Tibial nerve (tissue), 4 donors: ENCODE measurements at regions not wholly inside any gene's neighbourhood (a gene's known extent, or its start where the extent isn't known, plus 50 kb on each side); places are given as distances from the start of the nearest gene placed in this dataset.

ENCODE experiments used
- DNase-seq, 2 donors: peaks; one replicate each; pipeline ENCODE4 v3.0.0-alpha.2; 2019; ENCODE audit warnings: low spot score in 2 of 2
- H3K27ac ChIP-seq, 4 donors: fragments of 200-600 bp; sonication (generic) in 3 of 4; one replicate each; pipeline ENCODE4 v1.5.1; 2017 to 2019; ENCODE audit warnings: mild to moderate bottlenecking in 1 of 4
- H3K27me3 ChIP-seq, 2 donors: fragments of 200-600 bp; sonication (generic) in 1 of 2; one replicate each; pipeline versions ENCODE4 v1.5.1 to v1.6.0; 2017 to 2019
- H3K36me3 ChIP-seq, 3 donors: fragments of 200-600 bp; sonication (generic); one replicate each; pipeline ENCODE4 v1.5.1; 2018 to 2019
- H3K4me1 ChIP-seq, 4 donors: fragments of 200-600 bp; sonication (generic) in 3 of 4; one replicate each; pipeline ENCODE4 v1.5.1; 2017 to 2019
- H3K4me3 ChIP-seq, 4 donors: fragments of 200-600 bp; sonication (generic) in 3 of 4; one replicate each; pipeline ENCODE4 v1.5.1; 2017 to 2019; ENCODE audit warnings: mild to moderate bottlenecking in 1 of 4, moderate library complexity in 1 of 4
- H3K9me3 ChIP-seq, 4 donors: fragments of 200-600 bp; sonication (generic) in 3 of 4; one replicate each; pipeline ENCODE4 v1.5.1; 2017 to 2019
- EP300 ChIP-seq, 2 donors: sonication (generic); formaldehyde crosslinking; IDR thresholded peaks; one replicate each; pipeline ENCODE4 v1.6.1; 2017; ENCODE audit warnings: antibody characterized with exemption in 2 of 2, mild to moderate bottlenecking in 1 of 2
- POLR2A ChIP-seq, 2 donors: fragments of 450-650 bp; IDR thresholded peaks; one replicate each; pipeline ENCODE4 v1.6.1; 2017; ENCODE audit warnings: antibody characterized with exemption in 2 of 2, mild to moderate bottlenecking in 2 of 2, moderate library complexity in 2 of 2
- whole genome bisulfite sequencing, 2 donors: methylation state at CpG; one replicate each; pipeline ENCODE4 v1.1.5; 2018; 5-methylcytosine and 5-hydroxymethylcytosine counted together
- TF ChIP-seq, protein P1 (sequence below), 5 experiments: fragments of 200-600 bp in 3 of 5; fragments of 450-650 bp in 2 of 5; sonication (generic) in 3 of 5; IDR thresholded peaks; one replicate each; pipeline ENCODE4 v1.5.1; 2016 to 2019; ENCODE audit warnings: antibody characterized with exemption in 5 of 5, mild to moderate bottlenecking in 3 of 5, moderate library complexity in 2 of 5

DNA sequence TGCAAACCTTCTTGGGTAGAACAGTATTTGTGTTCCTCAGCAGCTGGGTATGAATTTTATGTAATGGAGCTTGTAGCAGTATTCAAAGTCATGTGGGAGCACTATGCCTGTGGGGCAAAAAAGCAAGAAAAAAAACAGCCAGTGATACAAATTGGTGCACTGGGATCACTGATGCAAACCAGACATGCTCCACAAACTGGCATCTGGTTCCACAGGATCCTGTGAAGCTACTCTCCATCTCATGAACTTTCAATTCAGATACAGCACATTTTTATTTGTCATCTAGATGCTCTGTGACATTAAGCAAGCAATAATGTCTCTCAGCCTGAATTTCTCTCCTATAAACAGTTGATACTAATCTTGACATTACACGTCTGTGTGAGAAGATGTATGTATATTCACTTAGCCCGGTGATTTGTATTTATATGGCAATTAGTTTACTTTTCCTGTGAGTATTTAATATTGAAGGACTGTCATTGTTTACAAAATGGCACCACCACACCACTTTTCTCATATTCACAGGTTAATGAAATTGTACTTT is 208.5 kb upstream of the GRIA4 start:
- TF ChIP-seq, protein P1, sequence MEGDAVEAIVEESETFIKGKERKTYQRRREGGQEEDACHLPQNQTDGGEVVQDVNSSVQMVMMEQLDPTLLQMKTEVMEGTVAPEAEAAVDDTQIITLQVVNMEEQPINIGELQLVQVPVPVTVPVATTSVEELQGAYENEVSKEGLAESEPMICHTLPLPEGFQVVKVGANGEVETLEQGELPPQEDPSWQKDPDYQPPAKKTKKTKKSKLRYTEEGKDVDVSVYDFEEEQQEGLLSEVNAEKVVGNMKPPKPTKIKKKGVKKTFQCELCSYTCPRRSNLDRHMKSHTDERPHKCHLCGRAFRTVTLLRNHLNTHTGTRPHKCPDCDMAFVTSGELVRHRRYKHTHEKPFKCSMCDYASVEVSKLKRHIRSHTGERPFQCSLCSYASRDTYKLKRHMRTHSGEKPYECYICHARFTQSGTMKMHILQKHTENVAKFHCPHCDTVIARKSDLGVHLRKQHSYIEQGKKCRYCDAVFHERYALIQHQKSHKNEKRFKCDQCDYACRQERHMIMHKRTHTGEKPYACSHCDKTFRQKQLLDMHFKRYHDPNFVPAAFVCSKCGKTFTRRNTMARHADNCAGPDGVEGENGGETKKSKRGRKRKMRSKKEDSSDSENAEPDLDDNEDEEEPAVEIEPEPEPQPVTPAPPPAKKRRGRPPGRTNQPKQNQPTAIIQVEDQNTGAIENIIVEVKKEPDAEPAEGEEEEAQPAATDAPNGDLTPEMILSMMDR (IDR thresholded peaks at IDR 0.05) = no peak
- TF ChIP-seq POLR2A (IDR thresholded peaks at IDR 0.05) (no peak), EP300 (IDR thresholded peaks at IDR 0.05) (no peak)
- Histone ChIP-seq H3K36me3 (no peaks in the 10 kb centered on the region), H3K9me3 (no peaks in the 10 kb centered on the region), H3K27ac (no peak overlapping the region), H3K27me3 (no peaks in the 10 kb centered on the region), H3K4me3 (no peak overlapping the region), H3K4me1 (no peaks in the 10 kb centered on the region)
- no peak for DNase-seq
- WGBS, 2 donors = 80 to 87% methylated on average over 2 of the region's 2 CpGs

DNA sequence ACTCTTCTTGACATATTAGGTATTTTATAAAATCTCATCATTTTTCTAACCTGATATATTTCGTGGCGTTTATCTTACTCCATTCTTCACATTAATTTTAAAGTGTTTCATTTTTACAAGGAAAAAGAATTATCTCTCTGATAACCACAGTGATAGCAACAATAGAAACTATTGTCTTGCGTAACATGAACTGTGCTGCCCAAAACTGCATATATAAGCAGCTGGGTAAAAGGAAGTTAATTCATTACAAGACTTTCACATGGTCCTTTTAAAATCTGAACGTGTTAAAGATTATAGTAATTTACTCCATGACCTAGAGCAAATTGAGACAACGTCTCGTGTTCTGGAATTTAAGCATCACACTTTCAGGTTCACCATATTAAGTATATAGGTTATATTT is 210.4 kb upstream of the GRIA4 start:
- no peaks in the 10 kb centered on the region for H3K9me3 ChIP-seq
- TF ChIP-seq EP300 (IDR thresholded peaks at IDR 0.05) = no peak
- TF ChIP-seq, protein P1 (IDR thresholded peaks at IDR 0.05) = no peak
- no peak for TF ChIP-seq POLR2A (IDR thresholded peaks at IDR 0.05)
- H3K4me3 ChIP-seq = no peak overlapping the region
- H3K27me3 ChIP-seq = no peaks in the 10 kb centered on the region
- no peak for DNase-seq
- no peak overlapping the region for H3K27ac ChIP-seq
- no peaks in the 10 kb centered on the region for H3K36me3 ChIP-seq
- no peaks in the 10 kb centered on the region for H3K4me1 ChIP-seq
- WGBS, 2 donors = 34 to 37% methylated on average over 6 of the region's 6 CpGs

DNA sequence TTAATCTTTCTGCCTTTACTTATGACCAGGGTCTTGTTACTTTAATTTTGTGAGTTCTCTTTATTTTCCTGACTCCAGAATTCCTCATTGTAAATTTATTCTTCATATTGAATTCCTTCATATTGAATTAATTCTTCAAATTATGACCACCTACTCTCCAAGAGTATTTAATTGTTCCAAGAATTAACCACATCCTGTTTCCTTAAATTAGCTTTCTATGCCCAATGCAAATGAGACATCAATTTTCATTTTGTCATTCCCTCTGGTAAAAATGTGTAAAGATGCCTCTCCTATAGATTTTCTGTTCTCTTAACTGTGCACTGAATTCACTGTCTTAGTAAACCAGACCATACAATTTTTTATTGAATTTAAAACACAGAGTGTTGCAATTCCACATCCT is 211.2 kb upstream of the GRIA4 start:
- DNase-seq = no peak
- Histone ChIP-seq H3K36me3 (no peaks in the 10 kb centered on the region), H3K4me3 (no peak overlapping the region), H3K27ac (no peak overlapping the region), H3K27me3 (no peaks in the 10 kb centered on the region), H3K9me3 (no peaks in the 10 kb centered on the region), H3K4me1 (no peaks in the 10 kb centered on the region)
- TF ChIP-seq POLR2A (IDR thresholded peaks at IDR 0.05) (no peak), EP300 (IDR thresholded peaks at IDR 0.05) (no peak)
- TF ChIP-seq, protein P1 (IDR thresholded peaks at IDR 0.05) = no peak

DNA sequence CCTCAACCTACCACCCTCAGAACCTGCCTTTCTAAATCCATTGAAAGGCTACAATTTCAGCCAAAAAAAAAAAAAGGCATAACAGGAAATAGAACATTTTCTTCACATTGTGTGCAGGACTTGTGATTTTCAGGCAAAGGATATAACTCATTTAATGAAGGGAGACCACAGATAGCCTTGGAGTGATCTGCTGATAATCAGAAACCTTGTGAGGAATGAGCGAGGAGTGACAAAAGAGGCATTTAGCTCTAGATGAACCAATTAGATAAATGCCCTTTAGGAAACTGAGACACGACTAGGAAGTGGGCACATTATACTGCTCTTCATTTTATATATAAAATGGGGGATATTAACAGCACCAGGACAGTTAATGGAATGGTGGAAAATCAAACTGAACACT is 216.5 kb upstream of the GRIA4 start:
- Histone ChIP-seq H3K4me3 (no peak overlapping the region), H3K27me3 (no peaks in the 10 kb centered on the region), H3K4me1 (no peaks in the 10 kb centered on the region), H3K9me3 (no peaks in the 10 kb centered on the region), H3K36me3 (no peaks in the 10 kb centered on the region), H3K27ac (no peak overlapping the region)
- 50 to 65% methylated on average over 2 of the region's 2 CpGs for WGBS, 2 donors
- no peak for DNase-seq
- TF ChIP-seq POLR2A (IDR thresholded peaks at IDR 0.05) (no peak), EP300 (IDR thresholded peaks at IDR 0.05) (no peak)
- TF ChIP-seq, protein P1 (IDR thresholded peaks at IDR 0.05) = no peak

DNA sequence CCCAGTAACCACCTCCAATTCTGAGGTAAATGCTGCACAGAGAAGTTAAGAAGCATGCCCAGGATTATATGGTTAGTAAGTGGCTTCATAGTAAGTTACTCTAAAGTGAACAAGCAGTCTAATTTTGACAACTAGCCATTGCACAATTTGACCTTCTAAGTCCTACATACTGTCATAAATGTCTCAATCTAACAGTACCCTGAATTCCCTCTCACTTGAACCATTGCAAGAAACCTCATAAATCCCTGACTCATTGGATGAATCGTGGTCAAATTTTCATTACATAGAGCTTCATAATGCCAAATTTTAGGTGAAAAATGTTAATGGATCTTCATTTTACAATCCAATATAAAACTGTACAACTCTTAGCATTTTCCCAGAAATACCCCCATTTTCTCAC is 217.3 kb upstream of the GRIA4 start:
- H3K4me1 ChIP-seq = no peaks in the 10 kb centered on the region
- no peak overlapping the region for H3K27ac ChIP-seq
- DNase-seq = no peak
- H3K9me3 ChIP-seq = no peaks in the 10 kb centered on the region
- no peaks in the 10 kb centered on the region for H3K36me3 ChIP-seq
- 85 to 94% methylated on average over 1 of the region's 1 CpG for WGBS, 2 donors
- TF ChIP-seq POLR2A (IDR thresholded peaks at IDR 0.05) (no peak), EP300 (IDR thresholded peaks at IDR 0.05) (no peak)
- no peaks in the 10 kb centered on the region for H3K27me3 ChIP-seq
- H3K4me3 ChIP-seq = no peak overlapping the region

DNA sequence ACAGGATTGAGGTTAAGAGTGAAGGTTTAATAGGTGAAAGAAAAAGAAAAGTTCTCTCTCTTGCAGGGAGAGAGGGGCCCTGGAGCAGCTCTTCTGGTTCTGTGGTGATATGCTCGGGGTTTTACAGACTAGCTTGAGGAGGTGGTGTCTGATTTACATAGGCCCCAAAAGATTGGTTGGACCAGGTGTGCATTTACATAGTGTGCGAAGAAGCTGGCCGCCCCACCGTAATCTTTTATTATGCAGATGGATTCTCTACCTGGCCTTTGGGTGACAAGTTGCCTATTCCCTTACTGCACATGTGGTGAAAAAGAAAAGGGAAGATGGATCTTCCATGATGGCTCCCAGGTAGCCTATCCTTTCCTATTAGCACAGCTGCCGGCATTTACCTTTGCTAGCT is 219.9 kb upstream of the GRIA4 start:
- whole genome bisulfite sequencing, 2 donors = 90 to 94% methylated on average over 5 of the region's 5 CpGs
- no peak for TF ChIP-seq EP300 (IDR thresholded peaks at IDR 0.05)
- TF ChIP-seq, protein P1 (IDR thresholded peaks at IDR 0.05) = no peak
- no peak for TF ChIP-seq POLR2A (IDR thresholded peaks at IDR 0.05)
- H3K27ac ChIP-seq = no peak overlapping the region
- H3K4me3 ChIP-seq = no peak overlapping the region
- H3K9me3 ChIP-seq = no peaks in the 10 kb centered on the region
- no peaks in the 10 kb centered on the region for H3K4me1 ChIP-seq
- H3K27me3 ChIP-seq = no peaks in the 10 kb centered on the region
- no peaks in the 10 kb centered on the region for H3K36me3 ChIP-seq
- no peak for DNase-seq
